ENCODE measurements at regions not wholly inside any gene's neighbourhood (a gene's known extent, or its start where the extent isn't known, plus 50 kb on each side); places are given as distances from the start of the nearest gene placed in this dataset.

DNA sequence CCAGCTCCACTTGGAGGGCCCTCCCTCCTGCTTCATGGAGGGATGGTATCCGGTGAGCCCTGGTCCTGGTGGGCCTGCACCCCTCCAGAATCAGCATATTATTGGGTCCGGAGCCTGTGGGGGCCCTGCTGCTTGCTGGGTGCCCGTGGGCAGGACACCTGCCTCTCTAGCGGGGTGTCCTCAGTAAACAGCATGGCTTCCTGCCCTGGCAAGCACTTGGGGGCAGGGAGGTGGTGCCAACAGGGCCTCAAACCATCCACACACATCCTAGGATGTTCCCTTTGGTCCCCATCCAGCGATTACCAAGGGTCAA lies 108.3 kb downstream of the CTTN start:
- TF ChIP-seq, protein P1, sequence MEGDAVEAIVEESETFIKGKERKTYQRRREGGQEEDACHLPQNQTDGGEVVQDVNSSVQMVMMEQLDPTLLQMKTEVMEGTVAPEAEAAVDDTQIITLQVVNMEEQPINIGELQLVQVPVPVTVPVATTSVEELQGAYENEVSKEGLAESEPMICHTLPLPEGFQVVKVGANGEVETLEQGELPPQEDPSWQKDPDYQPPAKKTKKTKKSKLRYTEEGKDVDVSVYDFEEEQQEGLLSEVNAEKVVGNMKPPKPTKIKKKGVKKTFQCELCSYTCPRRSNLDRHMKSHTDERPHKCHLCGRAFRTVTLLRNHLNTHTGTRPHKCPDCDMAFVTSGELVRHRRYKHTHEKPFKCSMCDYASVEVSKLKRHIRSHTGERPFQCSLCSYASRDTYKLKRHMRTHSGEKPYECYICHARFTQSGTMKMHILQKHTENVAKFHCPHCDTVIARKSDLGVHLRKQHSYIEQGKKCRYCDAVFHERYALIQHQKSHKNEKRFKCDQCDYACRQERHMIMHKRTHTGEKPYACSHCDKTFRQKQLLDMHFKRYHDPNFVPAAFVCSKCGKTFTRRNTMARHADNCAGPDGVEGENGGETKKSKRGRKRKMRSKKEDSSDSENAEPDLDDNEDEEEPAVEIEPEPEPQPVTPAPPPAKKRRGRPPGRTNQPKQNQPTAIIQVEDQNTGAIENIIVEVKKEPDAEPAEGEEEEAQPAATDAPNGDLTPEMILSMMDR (conservative IDR thresholded peaks at IDR 0.05; ENCODE audit: low read depth in 2 of 2), result no peak
- TF ChIP-seq POLR2AphosphoS5 (IDR thresholded peaks at IDR 0.05; ENCODE audit: low read depth) (no peak), EZH2 (IDR thresholded peaks at IDR 0.05; ENCODE audit: low read depth, unreplicated experiment) (no peak), EZH2phosphoT487 (IDR thresholded peaks at IDR 0.05; ENCODE audit: unreplicated experiment) (no peak), JUNB (IDR thresholded peaks at IDR 0.05; ENCODE audit: unreplicated experiment) (no peak)

Data from GM23338 (cell line).